Sigmoid colon (tissue), 4 donors: ENCODE measurements at regions not wholly inside any gene's neighbourhood (a gene's known extent, or its start where the extent isn't known, plus 50 kb on each side); places are given as distances from the start of the nearest gene placed in this dataset.

Experiments used
- POLR2A ChIP-seq, 2 donors: fragments of 450-650 bp; IDR thresholded peaks; one replicate each; pipeline ENCODE4 v1.6.1; 2016; ENCODE audit warnings: antibody characterized with exemption in 2 of 2, mild to moderate bottlenecking in 2 of 2, moderate library complexity in 2 of 2
- POLR2AphosphoS5 ChIP-seq, 4 donors: sonication (generic); formaldehyde crosslinking; IDR thresholded peaks; one replicate each; pipeline ENCODE4 v1.6.1; 2017; ENCODE audit warnings: antibody characterized with exemption in 4 of 4
- TF ChIP-seq, protein P1 (sequence below), 4 experiments: fragments of 450-650 bp in 3 of 4; fragments of 200-600 bp in 1 of 4; IDR thresholded peaks; one replicate each; pipeline ENCODE4 v1.5.1; 2016 to 2019; ENCODE audit warnings: antibody characterized with exemption in 4 of 4, mild to moderate bottlenecking in 3 of 4, moderate library complexity in 2 of 4

DNA sequence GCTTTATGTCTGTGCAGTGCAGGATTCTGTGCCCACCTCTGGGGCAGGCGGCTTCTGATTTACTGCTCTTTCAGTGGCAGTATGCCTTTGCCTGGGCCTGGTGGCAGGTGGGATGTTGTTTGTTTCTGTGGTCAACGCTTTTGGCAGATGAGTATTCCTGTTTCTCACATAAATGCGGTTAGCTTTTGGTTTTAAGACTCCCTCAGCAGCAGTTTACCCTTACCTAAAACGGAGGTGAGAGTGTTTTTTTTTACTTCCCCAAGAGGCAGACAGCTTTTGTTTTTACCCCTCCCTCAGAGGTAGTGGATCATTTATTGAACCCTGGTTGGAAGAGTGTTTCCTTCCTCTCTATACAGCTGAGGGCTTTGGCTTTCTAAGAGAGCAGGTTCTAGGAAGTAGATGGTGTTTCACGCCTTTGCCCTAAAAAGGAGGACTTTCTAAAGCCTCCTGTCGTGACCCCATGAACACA is 134.1 kb upstream of the PLSCR5 start:
- TF ChIP-seq, protein P1, sequence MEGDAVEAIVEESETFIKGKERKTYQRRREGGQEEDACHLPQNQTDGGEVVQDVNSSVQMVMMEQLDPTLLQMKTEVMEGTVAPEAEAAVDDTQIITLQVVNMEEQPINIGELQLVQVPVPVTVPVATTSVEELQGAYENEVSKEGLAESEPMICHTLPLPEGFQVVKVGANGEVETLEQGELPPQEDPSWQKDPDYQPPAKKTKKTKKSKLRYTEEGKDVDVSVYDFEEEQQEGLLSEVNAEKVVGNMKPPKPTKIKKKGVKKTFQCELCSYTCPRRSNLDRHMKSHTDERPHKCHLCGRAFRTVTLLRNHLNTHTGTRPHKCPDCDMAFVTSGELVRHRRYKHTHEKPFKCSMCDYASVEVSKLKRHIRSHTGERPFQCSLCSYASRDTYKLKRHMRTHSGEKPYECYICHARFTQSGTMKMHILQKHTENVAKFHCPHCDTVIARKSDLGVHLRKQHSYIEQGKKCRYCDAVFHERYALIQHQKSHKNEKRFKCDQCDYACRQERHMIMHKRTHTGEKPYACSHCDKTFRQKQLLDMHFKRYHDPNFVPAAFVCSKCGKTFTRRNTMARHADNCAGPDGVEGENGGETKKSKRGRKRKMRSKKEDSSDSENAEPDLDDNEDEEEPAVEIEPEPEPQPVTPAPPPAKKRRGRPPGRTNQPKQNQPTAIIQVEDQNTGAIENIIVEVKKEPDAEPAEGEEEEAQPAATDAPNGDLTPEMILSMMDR (IDR thresholded peaks at IDR 0.05) = no peak
- TF ChIP-seq POLR2A (IDR thresholded peaks at IDR 0.05) (no peak), POLR2AphosphoS5 (IDR thresholded peaks at IDR 0.05) (no peak)
